ENCODE measurements at regions not wholly inside any gene's neighbourhood (a gene's known extent, or its start where the extent isn't known, plus 50 kb on each side); places are given as distances from the start of the nearest gene placed in this dataset.
"Not testable (repeated sequence)": the region's sequence is repeated elsewhere in the genome, so short reads cannot be mapped to it uniquely, and the experiment has no call there.

DNA sequence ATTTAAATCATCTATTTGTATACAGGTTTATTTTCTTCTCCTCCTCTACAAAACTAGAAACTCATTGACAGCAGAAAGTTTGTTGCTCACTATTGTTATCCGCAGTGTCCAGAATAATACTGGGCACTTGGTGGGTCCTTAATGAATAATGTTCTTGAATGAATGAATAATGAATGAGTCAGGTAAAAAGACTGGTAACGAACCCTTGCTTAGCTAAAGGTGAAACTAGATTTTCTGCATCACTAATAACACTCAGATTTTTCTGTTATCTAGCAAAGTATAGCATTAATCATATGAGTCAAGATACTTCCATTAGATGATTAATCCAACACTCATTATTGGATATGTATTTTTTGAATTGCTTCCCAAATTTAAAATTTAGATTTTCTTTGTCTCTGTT lies 953.2 kb downstream of the SORCS3 start:
- Histone ChIP-seq H3K27ac (ENCODE audit: insufficient read depth, low read depth, low read length, poor library complexity, severe bottlenecking) (no peak overlapping the region), H3K4me3 (ENCODE audit: insufficient read depth, low read depth, low read length) (no peak overlapping the region), H3K36me3 (ENCODE audit: control insufficient read depth, insufficient read depth, low read length) (no peaks in the 10 kb centered on the region), H3K9me3 (ENCODE audit: control insufficient read depth, low read length) (no peaks in the 10 kb centered on the region), H3K27me3 (ENCODE audit: control insufficient read depth, insufficient read depth, low read length, poor library complexity, severe bottlenecking) (no peaks in the 10 kb centered on the region), H3K4me1 (ENCODE audit: control insufficient read depth, insufficient read depth, low read length) (no peaks in the 10 kb centered on the region)
- WGBS, 2 experiments: 98 to 100% methylated on average over 1 to 2 of the region's 2 CpGs

DNA sequence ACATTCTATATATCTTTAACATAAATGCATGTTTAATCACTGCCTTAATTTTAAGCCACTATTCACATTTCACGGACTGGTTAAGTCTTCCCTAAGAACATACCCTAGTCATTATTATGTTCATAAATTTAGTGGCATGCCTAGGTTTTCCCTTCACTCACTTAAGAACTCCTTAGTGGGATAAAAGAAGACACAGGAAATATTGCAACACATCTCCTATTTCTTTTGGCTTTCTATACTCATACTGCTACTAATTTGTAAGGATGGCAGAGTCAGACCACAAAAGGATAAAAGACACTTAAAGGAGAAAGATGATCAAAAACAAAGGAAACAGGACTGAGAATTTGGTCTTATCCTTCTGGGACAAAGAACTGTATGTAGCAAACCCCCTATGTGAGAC lies 951.4 kb downstream of the SORCS3 start:
- Histone ChIP-seq H3K4me1 (ENCODE audit: control insufficient read depth, insufficient read depth, low read length) (no peaks in the 10 kb centered on the region), H3K27ac (ENCODE audit: insufficient read depth, low read depth, low read length, poor library complexity, severe bottlenecking) (no peak overlapping the region), H3K9me3 (ENCODE audit: control insufficient read depth, low read length) (no peaks in the 10 kb centered on the region), H3K27me3 (ENCODE audit: control insufficient read depth, insufficient read depth, low read length, poor library complexity, severe bottlenecking) (no peaks in the 10 kb centered on the region), H3K36me3 (ENCODE audit: control insufficient read depth, insufficient read depth, low read length) (no peaks in the 10 kb centered on the region), H3K4me3 (ENCODE audit: insufficient read depth, low read depth, low read length) (no peak overlapping the region)
- 84 to 100% methylated on average over 1 of the region's 1 CpG for WGBS, 2 experiments

DNA sequence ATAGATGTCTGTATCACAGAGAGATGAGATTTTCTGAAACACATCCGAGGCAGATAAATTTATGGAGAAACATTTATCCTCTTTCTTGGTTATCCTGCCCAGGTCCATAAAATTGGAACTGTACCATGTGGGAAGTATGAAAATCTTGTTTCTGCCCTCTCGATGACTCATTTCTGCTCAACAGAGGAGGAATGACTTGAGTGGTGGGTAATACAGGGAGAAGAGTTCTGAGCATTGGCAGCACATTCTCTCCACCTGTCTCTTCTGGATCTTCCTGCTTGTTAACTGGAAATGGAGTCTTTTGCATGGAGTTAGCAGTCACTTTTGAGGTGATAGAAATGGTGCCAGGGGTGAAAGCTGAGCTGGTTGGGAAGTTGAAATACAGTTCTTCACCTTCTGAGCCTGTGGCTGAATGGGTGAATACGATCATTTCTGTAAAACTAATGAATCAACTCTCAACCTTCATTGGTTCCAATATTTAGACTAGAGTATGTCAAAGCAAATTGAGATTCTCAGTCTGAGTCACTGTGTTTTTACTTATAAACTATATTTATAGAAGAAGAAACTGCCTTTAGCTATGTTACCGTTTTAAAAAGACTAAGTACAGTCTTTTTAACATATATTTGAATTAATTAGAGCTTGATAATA lies 945.5 kb downstream of the SORCS3 start:
- Histone ChIP-seq H3K9me3 (ENCODE audit: control insufficient read depth, low read length) (no peaks in the 10 kb centered on the region), H3K36me3 (ENCODE audit: control insufficient read depth, insufficient read depth, low read length) (no peaks in the 10 kb centered on the region), H3K4me1 (ENCODE audit: control insufficient read depth, insufficient read depth, low read length) (no peaks in the 10 kb centered on the region), H3K4me3 (ENCODE audit: insufficient read depth, low read depth, low read length) (no peak overlapping the region), H3K27ac (ENCODE audit: insufficient read depth, low read depth, low read length, poor library complexity, severe bottlenecking) (no peak overlapping the region), H3K27me3 (ENCODE audit: control insufficient read depth, insufficient read depth, low read length, poor library complexity, severe bottlenecking) (no peaks in the 10 kb centered on the region)
- 94 to 100% methylated on average over 3 of the region's 4 CpGs for WGBS, 2 experiments

DNA sequence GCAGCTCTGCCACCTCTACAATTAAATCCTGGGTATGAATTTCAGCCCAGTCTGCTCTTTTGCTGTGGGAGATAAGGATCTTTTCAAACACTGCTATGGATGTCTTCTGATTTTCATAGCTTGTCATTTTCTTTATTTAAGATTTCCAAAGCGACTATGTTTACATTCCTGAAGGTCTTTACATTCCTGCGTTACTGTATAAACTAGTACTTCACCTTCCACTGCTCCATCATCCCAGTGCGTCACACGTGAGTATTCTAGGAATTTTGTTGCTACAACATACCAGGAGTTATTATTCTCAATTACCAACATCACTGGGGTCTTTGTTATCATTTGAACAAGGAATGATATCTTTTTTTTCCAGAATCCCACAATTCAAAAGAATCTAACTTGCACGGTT lies 944.7 kb downstream of the SORCS3 start:
- Histone ChIP-seq H3K36me3 (ENCODE audit: control insufficient read depth, insufficient read depth, low read length) (no peaks in the 10 kb centered on the region), H3K27me3 (ENCODE audit: control insufficient read depth, insufficient read depth, low read length, poor library complexity, severe bottlenecking) (no peaks in the 10 kb centered on the region), H3K4me3 (ENCODE audit: insufficient read depth, low read depth, low read length) (no peak overlapping the region), H3K9me3 (ENCODE audit: control insufficient read depth, low read length) (no peaks in the 10 kb centered on the region), H3K4me1 (ENCODE audit: control insufficient read depth, insufficient read depth, low read length) (no peaks in the 10 kb centered on the region), H3K27ac (ENCODE audit: insufficient read depth, low read depth, low read length, poor library complexity, severe bottlenecking) (no peak overlapping the region)
- 88 to 97% methylated on average over 4 to 5 of the region's 5 CpGs for WGBS, 2 experiments

DNA sequence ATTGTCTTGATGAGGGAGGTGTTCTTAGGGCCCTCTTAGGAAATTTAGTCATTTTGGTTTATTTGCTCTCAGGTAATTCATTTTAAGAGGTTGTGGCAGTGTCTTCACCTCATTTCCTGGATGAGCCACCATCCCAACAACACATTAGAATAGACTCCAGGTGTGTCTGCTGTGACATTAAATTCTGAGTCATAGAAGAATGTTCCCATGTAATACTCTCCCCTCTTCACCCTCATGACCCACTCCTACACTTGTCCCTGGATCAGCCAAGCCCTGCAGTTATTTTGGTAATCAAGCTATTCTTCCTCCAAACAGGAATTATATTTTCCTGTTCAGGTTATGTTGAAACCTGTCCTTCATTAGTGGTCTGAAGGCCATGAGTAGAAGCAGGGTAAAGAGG lies 944.1 kb downstream of the SORCS3 start:
- Histone ChIP-seq H3K9me3 (ENCODE audit: control insufficient read depth, low read length) (no peaks in the 10 kb centered on the region), H3K27me3 (ENCODE audit: control insufficient read depth, insufficient read depth, low read length, poor library complexity, severe bottlenecking) (no peaks in the 10 kb centered on the region), H3K36me3 (ENCODE audit: control insufficient read depth, insufficient read depth, low read length) (no peaks in the 10 kb centered on the region), H3K4me3 (ENCODE audit: insufficient read depth, low read depth, low read length) (no peak overlapping the region), H3K27ac (ENCODE audit: insufficient read depth, low read depth, low read length, poor library complexity, severe bottlenecking) (no peak overlapping the region), H3K4me1 (ENCODE audit: control insufficient read depth, insufficient read depth, low read length) (no peaks in the 10 kb centered on the region)

DNA sequence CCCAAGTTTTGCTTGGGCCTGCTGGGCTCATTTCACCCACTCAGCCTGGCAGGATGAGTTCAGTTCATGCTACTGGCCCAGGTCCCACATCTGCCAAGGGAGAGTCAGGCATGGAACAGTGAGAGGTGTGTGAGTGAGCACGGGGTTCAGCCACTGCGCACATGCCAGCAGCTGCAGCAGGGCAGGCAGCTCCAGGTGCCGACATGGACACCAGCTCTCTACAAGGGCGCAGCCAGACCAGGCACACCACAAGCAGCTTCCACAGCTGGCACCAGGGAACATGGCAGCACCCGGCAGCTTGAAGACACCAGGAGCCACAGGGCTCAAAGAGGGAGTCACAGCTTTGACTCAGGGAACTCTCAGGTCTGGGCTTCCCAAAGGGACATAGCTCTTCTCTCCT lies 938.0 kb downstream of the SORCS3 start:
- Histone ChIP-seq H3K36me3 (ENCODE audit: control insufficient read depth, insufficient read depth, low read length) (no peaks in the 10 kb centered on the region), H3K9me3 (ENCODE audit: control insufficient read depth, low read length) (no peaks in the 10 kb centered on the region), H3K4me3 (ENCODE audit: insufficient read depth, low read depth, low read length) (no peak overlapping the region), H3K27me3 (ENCODE audit: control insufficient read depth, insufficient read depth, low read length, poor library complexity, severe bottlenecking) (no peaks in the 10 kb centered on the region), H3K27ac (ENCODE audit: insufficient read depth, low read depth, low read length, poor library complexity, severe bottlenecking) (no peak overlapping the region), H3K4me1 (ENCODE audit: control insufficient read depth, insufficient read depth, low read length) (no peaks in the 10 kb centered on the region)
- WGBS, 2 experiments: 95 to 97% methylated on average over 5 of the region's 5 CpGs

DNA sequence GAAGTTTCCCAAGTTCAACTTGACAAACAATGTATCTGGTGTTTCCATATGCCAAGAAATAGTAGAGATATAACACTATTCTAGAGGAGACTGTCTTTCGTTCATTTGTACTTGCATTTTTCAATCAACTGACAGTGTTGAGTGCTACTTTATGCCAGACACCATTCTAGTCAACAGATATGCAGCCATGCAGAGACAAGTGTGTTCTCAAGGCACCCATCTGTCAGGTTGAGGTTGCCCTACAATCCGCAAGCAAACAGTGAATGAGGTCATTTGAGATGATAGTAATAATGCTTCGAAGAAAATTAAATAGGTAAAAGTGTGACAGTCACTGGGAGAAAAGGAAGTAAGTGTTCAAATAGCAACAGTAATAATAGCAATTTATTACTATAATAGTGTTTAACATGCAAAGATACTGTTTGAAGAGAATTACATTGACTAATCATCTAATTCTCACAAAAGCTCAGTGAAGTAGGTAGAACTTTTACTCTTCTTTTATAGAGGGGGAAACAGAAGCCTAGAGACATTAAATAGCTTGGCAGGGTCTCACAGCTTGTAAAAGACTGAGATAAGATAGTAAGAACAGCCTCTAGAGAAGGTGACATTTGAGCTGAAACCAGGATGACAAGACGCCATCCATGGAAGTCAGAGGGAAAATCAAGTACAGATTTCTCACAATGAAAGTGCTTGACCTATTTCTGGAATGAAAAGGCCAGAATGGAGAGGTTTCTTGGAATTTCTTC lies 936.9 kb downstream of the SORCS3 start:
- H3K4me1 ChIP-seq (ENCODE audit: control insufficient read depth, insufficient read depth, low read length): no peaks in the 10 kb centered on the region
- WGBS, 2 experiments: 96 to 98% methylated on average over 4 of the region's 4 CpGs
- no peaks in the 10 kb centered on the region for H3K9me3 ChIP-seq (ENCODE audit: control insufficient read depth, low read length)
- H3K4me3 ChIP-seq (ENCODE audit: insufficient read depth, low read depth, low read length): no peak overlapping the region
- no peaks in the 10 kb centered on the region for H3K36me3 ChIP-seq (ENCODE audit: control insufficient read depth, insufficient read depth, low read length)
- no peak overlapping the region for H3K27ac ChIP-seq (ENCODE audit: insufficient read depth, low read depth, low read length, poor library complexity, severe bottlenecking)
- no peaks in the 10 kb centered on the region for H3K27me3 ChIP-seq (ENCODE audit: control insufficient read depth, insufficient read depth, low read length, poor library complexity, severe bottlenecking)

DNA sequence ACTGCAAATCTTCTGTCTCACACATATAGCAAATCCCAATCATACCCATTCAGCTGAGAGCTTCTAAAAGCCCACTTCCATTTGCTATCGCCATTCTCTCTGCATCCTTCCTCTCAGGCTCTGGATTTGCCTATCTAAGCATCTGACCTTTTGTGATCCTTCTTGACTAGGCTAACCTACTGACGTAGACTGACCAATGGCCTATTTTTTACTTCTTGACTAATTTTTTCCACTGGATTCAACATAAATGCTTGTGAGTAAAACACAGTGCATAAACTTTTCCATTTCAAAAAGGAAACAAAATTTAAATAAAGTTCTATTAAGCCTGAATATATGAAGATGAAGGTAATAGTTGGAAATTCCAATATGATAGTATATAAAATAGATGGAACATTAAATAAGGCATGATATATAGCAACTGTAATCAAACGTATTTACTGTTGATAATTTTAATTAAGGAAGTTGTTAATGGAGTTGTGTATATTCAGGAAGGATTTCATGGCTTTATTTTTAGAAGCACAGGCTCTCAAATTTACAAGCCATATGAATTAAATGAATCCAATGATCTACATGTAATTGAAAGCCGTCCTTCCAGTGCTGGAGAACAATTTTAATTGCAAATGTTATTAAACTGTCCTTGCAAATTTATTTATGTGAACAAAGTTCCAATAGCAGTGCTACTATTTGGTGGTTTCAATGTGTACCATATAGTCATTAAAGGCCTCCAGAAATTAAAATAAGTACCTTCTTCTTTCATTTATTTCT lies 918.4 kb downstream of the SORCS3 start:
- WGBS, 2 experiments: 94 to 95% methylated on average over 2 to 4 of the region's 4 CpGs

DNA sequence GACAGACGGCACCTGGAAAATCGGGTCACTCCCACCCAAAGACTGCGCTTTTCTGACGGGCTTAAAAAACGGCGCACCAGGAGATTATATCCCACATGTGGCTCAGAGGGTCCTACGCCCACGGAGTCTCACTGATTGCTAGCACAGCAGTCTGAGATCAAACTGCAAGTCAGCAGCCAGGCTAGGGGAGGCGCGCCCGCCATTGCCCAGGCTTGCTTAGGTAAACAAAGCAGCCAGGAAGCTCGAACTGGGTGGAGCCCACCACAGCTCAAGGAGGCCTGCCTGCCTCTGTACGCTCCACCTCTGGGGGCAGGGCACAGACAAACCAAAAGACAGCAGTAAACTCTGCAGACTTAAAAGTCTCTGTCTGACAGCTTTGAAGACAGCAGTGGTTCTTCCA lies 909.4 kb downstream of the SORCS3 start:
- WGBS, 2 experiments: 86 to 90% methylated on average over 13 of the region's 13 CpGs
- not testable (repeated sequence) for H3K4me1 ChIP-seq (ENCODE audit: control insufficient read depth, insufficient read depth, low read length); H3K27me3 ChIP-seq (ENCODE audit: control insufficient read depth, insufficient read depth, low read length, poor library complexity, severe bottlenecking); H3K27ac ChIP-seq (ENCODE audit: insufficient read depth, low read depth, low read length, poor library complexity, severe bottlenecking); H3K36me3 ChIP-seq (ENCODE audit: control insufficient read depth, insufficient read depth, low read length); H3K9me3 ChIP-seq (ENCODE audit: control insufficient read depth, low read length); H3K4me3 ChIP-seq (ENCODE audit: insufficient read depth, low read depth, low read length)

More for the DNA sequence above, 918.4 kb downstream of the SORCS3 start:
- H3K4me1 ChIP-seq (ENCODE audit: control insufficient read depth, insufficient read depth, low read length): no peaks in the 10 kb centered on the region
- no peaks in the 10 kb centered on the region for H3K36me3 ChIP-seq (ENCODE audit: control insufficient read depth, insufficient read depth, low read length)
- no peaks in the 10 kb centered on the region for H3K27me3 ChIP-seq (ENCODE audit: control insufficient read depth, insufficient read depth, low read length, poor library complexity, severe bottlenecking)
- no peaks in the 10 kb centered on the region for H3K9me3 ChIP-seq (ENCODE audit: control insufficient read depth, low read length)
- no peak overlapping the region for H3K4me3 ChIP-seq (ENCODE audit: insufficient read depth, low read depth, low read length)
- H3K27ac ChIP-seq (ENCODE audit: insufficient read depth, low read depth, low read length, poor library complexity, severe bottlenecking): no peak overlapping the region

DNA sequence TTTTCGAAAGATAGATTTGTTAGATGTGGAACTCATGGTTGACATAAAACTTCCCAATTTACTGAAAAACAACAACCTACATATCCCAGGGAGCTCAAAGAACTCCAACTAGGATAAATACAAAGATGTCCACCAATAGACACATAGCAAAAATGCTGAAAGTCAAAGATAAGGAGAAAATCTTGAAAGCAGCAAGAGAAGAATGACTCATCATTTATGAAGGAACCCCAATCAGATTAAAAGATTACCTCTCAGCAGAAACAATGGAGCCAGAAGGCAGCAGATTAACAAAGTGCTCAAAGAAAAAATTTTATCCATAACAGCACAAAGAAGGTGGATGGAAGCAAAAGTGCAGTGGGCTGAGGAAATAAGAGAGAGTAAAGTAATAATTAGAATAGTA lies 908.6 kb downstream of the SORCS3 start:
- H3K4me3 ChIP-seq (ENCODE audit: insufficient read depth, low read depth, low read length): no peak overlapping the region
- H3K36me3 ChIP-seq (ENCODE audit: control insufficient read depth, insufficient read depth, low read length): no peaks in the 10 kb centered on the region
- no CpG with 5 or more reads among the region's 1 CpG for WGBS, 2 experiments
- no peak overlapping the region for H3K27ac ChIP-seq (ENCODE audit: insufficient read depth, low read depth, low read length, poor library complexity, severe bottlenecking)
- no peaks in the 10 kb centered on the region for H3K4me1 ChIP-seq (ENCODE audit: control insufficient read depth, insufficient read depth, low read length)
- no peaks in the 10 kb centered on the region for H3K27me3 ChIP-seq (ENCODE audit: control insufficient read depth, insufficient read depth, low read length, poor library complexity, severe bottlenecking)
- no peaks in the 10 kb centered on the region for H3K9me3 ChIP-seq (ENCODE audit: control insufficient read depth, low read length)

All from ectodermal cell (in vitro differentiated cells).